Stimulated activated CD8-positive, alpha-beta memory T cell treated with anti-CD3 and anti-CD28 coated beads, Interleukin-7, amount 100 ng/mL, for 4 hours (primary cell): ENCODE measurements at regions not wholly inside any gene's neighbourhood (a gene's known extent, or its start where the extent isn't known, plus 50 kb on each side); places are given as distances from the start of the nearest gene placed in this dataset.

Experiments
- DNase-seq, 2 donors: peaks; one replicate each; pipeline ENCODE4 v3.0.0-alpha.2; 2020; ENCODE audit warnings: low read depth in 2 of 2

- DNase-seq, result no peak
These were observed 1327.3 kb downstream of the TBC1D22A start for GRCh38 chr22:48089601-48090331.

GRCh38 chr22:48088926-48089536, 1326.6 kb downstream of the TBC1D22A start:
- no peak for DNase-seq

- DNase-seq, result no peak
These were observed 1325.8 kb downstream of the TBC1D22A start for GRCh38 chr22:48088251-48088650.

DNA sequence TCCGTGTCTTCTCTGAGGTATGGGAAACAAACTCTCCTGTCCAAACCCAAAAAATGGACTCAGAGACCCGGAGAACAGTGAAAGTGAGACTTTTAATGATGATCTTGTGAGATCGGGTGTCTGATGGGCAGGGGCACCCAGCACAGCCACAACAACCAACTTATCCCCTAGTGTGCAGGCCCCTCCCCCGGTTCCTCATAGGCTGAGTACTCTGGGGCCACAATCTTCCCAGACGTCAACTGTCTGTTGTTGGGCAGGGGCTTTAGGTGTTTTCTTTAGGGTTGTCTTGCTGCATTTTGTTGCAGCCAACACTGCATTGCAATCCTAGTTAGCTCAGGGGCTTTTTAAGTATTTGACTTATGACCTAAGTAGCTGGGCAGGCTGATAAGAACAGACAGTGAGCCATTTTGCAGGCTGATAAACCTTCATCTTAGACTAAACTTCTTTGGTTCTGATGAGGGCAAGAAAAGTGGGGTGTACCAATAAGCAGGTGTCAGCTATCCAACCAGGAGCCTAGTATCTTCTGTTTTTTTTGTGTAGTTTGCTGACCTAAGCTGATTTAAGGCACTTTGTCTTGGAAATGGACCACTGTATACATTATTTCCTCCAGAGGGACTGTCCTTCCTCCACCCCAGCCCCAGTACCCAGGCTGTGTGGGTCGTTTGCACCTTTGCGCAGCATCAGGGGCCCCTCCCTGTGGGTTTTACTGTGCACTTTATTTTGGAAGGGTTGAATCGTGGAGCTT, 1323.6 kb downstream of the TBC1D22A start:
- no peak for DNase-seq

GRCh38 chr22:48084729-48085050, 1322.2 kb downstream of the TBC1D22A start:
- DNase-seq, result no peak

DNA sequence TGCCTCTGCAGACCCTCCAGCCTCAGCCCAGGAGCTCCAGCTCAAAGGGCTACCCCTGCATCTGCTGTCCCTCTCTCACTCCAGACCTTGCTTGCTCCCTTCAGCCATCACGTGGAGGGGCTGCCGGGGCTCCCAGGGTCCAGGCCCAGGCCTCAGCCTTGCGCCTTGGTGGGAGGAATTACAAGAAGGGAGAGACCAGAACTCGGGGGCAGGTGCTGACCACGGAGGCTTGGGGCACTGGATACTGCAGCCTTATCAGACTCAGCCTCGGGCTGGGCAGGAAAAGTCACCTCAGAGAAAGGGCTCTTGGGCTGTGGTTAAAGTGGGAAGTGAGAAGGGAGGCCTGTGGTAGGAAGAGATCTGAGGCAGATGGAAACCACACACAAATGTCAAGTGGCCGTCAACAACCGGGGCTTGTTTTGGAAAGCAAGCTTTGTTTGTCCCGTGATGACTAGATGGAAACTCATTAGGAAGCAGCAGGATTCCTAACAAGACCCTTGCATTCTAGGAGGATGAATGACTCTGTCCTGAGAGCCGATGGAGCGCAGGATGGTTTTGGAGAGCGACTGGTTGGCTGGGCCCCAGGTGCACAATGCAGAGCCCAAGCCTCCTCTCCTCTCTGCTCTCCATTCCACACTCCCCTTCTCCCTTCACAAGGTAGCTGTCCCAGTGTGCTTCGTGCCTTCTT, 1321.7 kb downstream of the TBC1D22A start:
- DNase-seq, result no peak

GRCh38 chr22:48083502-48083901, 1321.1 kb downstream of the TBC1D22A start:
- no peak for DNase-seq

GRCh38 chr22:48082284-48082683, 1319.8 kb downstream of the TBC1D22A start:
- DNase-seq, result no peak

DNA sequence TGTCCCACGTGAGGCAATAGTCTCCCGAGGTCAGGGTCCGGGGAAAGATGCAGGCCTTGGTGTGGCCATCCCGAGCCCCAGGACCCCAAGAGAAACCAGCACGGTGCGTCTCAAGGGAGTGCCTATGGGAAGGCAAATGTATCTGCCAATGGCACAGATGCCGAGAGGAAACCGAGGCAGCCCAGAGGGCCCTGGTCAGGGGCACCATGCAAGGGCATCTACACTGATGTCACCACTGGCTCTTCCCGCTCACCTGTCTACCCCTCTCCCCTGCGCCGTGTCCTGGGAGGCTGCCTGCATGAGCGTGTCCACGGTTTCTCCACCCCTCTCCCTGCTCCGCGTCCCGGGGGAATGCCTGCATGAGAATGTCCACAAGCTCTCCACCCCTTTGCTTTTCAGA, 1318.8 kb downstream of the TBC1D22A start:
- no peak for DNase-seq

DNA sequence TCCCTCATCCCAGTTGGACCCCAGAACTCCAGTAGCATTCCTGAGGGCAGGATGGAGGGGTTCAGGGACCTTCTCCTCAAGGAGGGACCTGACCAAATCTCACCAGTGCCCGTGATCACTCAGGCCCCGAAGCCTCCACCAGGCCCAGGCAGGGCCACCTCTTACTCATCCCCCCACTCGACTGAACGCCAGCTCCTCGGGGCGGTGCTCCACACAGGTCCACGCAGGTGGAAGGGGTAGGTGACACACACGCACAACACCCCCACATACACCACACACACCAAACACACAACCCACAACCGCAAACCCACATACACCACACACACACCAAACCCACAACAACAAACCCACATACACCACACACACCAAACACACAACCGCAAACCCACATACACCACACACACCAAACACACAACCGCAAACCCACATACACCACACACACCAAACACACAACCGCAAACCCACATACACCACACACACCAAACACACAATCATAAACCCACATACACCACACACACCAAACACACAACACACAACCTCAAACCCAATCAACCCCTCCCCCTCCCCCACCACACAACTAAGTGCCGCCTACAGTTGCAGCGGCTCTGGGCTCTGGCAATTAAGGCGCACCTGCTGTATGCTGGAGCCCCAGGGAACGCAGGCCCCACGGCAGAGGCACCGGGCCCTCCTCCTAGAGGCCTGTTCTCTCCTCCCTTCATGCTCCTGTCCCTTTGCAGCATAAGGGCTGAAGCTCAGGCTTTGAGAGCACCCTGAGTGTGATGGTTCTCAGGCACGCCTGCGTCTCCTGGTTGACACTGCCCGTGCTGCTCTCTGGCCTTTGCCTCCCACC, 1318.1 kb downstream of the TBC1D22A start:
- no peak for DNase-seq

DNA sequence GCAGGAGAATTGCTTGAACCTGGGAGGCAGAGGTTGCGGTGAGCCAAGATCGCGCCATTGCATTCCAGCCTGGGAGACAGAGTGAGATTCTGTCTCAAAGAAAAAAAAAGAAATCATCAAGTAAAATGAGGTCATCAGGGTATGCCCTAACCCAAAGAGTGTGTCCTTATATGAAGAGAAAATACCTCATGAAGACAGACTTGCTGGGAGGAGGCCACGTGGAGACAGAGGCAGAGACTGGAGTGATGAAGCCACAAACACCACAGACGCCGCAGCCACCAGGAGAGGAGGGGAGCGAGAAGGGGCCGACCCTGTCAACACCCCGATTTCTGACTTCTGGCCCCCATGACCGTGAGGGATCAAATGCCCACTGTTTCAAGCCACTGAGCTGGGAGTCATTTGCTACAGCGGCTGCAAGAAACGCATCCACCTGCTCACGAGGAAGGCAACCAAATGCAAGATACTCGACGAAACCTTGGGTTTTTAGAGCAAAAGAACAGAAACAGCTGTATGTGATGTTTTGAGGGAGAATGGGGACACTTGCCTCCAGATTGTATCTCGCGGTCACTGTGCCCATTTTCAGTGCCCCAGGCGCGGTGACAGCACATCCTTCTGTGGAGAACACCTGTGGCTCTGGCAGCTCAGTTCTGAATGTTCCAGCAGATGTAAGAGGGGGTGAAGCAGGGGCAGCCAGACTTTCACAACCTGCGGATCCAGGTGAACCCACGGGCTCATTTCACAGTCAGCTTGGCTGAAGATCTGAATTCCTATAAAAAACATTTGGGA, 1317.2 kb downstream of the TBC1D22A start:
- DNase-seq, result no peak

GRCh38 chr22:48078825-48079224, 1316.4 kb downstream of the TBC1D22A start:
- DNase-seq, result no peak

DNA sequence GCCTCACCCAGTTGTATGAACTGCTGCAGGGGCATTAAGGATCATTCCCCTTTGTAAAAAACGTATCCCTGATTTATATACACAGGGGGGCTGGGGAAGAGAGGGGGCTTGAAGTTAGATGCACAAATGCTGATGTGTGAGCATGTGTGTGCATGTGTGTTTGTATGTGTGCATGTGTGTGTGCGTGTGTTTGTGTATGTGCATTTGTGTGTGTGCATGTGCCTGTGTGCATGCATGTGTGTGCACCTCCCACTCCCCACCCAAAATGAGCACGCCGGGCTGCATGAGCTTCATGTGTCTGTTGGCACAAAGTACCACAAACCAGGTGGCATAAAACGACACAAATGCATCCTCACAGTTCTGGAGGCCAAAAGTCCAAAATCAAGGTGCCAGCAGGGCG, 1315.2 kb downstream of the TBC1D22A start:
- DNase-seq, result no peak

GRCh38 chr22:48076008-48076407, 1313.6 kb downstream of the TBC1D22A start:
- DNase-seq, result no peak

DNA sequence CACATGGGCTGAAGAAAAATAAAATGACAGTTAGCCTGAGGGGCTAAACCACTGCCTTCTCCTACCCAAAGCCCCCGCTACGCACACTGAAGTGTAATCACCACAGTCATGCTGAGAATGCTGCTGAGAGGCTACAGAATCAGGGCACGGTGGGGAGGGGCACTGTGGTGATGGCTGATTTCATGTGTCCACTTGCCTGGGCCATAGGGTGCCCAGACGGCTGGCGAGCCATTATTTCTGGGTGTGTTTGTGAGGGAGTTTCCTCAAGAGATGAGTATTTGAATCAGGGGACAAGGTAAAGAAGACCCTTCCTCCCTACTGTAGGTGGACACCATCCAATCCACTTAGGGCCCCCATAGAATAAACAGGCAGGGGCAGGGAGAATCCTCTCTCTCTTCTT, 1313.2 kb downstream of the TBC1D22A start:
- DNase-seq, result no peak

DNA sequence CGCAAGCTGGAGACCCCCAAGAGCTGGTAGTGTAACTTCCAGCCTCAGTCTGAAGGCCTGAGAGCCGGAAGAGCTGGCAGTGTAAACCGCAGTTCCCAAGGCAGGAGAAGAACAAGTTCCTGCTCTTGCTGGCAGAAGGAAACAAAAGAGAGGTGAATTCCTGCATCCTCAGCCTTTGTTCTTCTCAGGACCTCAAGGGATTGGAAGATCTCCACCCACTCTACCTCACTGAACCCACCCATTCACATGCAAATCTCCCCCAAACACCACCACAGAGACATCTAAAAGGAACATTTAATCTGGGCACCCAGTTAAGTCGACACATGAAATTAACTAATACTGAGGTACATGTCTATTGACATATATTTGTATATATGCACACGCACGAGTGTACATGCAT, 1310.3 kb downstream of the TBC1D22A start:
- no peak for DNase-seq

- no peak for DNase-seq
These were observed 1309.4 kb downstream of the TBC1D22A start for GRCh38 chr22:48071828-48072227.

DNA sequence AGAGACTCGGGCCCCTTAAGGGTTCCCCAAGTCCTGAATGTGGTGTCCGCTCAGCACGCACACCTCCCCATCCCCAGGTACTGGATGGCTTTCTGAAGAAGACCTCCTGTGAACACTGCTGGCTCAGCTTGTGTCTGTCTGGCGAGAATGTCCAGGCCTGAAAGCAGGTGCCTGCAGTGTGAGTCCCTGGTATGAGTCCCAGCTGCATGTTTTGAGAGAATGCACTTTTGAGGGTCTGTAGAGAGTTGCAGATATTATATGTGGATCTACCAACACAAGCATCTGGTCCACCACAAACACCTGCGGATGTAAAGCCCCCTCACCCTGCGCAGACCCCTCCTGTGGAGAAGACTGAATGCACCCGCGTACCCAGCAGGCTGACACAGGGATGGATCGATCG, 1308.9 kb downstream of the TBC1D22A start:
- DNase-seq, result no peak

DNA sequence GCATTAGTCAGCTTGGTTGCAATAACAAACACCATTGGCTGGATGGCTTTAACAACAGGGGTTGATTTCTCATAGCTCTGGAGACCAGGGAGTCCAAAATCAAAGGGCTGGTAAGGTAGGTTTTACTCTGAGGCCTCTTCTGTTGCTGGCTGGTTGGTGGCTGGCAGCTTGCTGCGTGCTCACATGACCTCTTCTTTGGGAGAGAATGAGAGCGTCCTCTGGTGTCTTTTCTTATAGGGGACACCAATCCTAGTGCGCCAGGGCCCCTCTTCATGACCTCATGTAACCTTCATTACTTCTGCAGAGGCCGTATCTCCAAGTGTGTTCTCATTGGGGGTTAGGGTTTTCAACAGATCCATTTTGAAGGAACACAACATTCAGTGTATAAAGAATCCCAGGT, 1308.3 kb downstream of the TBC1D22A start:
- no peak for DNase-seq

DNA sequence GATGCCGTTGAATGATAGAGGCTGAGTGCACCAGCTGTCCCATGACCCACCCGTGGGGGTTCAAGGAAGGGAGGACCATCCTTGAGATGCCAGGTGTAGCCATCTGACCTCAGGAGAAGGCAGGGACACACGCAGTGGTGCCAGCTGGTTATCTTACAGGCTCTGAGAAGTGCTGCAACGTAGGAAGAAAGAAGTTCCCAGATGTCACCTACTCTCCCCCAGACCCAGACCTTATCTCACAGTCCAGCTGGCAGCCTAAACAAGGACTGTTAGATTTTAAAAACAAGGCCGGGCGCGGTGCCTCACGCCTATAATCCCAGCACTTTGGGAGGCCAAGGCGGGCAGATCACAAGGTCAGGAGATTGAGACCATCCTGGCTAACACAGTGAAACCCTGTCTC, 1307.6 kb downstream of the TBC1D22A start:
- DNase-seq, result no peak

GRCh38 chr22:48069256-48069655, 1306.8 kb downstream of the TBC1D22A start:
- DNase-seq, result no peak
